ENCODE measurements at regions not wholly inside any gene's neighbourhood (a gene's known extent, or its start where the extent isn't known, plus 50 kb on each side); places are given as distances from the start of the nearest gene placed in this dataset.
"Not testable (repeated sequence)": the region's sequence is repeated elsewhere in the genome, so short reads cannot be mapped to it uniquely, and the experiment has no call there.

- no peak for DNase-seq
These were observed 54.4 kb upstream of the JAK1 start for GRCh38 chr1:65020774-65021173.

DNA sequence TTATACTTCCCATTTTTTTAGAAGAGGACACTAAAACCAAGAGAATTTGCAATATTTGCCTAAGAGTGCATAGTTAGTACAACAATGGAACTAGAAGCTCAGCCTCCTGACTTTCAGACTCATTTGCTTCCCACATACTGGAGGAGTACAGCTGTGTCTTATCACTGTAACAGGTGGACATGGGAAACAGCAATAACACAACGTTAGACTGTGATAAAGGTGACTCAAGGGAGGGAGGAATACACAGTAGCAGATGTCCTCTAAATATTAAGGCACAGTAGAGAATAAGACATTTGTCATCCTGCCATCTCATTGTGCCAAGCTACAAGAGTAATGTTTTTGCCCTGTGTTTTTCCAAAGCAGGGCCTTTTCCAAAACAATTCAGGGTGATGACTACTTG lies 55.4 kb upstream of the JAK1 start:
- no peak for DNase-seq

GRCh38 chr1:65022216-65022615 lies 55.9 kb upstream of the JAK1 start:
- no peak for DNase-seq

DNA sequence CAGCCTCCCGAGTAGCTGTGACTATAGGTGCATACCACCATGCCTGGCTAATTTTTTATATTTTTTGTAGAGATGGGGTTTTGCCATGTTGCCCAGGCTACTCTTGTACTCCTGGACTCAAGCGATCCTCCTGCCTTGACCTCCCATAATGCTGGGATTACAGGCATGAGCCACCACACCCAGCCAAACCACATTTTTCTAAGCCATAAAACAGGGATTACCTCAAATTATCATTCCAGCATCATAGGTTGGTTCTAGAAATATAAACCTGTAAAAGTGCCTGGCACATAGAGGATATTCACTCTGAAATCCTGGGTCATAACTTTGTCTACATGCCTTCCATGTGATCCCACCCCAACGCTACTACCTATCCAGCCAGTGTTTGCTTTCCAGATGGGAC lies 59.4 kb upstream of the JAK1 start:
- DNase-seq = no peak

DNA sequence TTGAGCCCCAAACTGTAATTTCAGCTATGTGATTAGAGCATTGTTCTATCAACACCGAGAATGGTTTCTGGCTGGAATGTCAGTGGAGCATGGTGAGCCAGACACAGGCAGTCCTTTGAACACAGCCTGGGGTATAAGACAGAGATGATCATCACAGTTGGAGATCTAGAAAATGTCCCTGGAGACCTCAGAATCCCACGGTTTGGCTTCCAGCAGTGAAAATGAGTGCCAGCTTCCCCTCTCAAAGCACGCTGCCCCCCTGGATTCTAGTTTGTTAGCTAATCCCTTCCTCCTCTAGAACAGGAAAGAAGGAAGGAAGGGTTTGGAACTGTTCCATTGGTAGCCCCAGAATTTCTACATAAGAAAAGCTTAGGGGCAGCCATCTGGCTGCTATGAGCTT lies 59.9 kb upstream of the JAK1 start:
- no peak for DNase-seq

DNA sequence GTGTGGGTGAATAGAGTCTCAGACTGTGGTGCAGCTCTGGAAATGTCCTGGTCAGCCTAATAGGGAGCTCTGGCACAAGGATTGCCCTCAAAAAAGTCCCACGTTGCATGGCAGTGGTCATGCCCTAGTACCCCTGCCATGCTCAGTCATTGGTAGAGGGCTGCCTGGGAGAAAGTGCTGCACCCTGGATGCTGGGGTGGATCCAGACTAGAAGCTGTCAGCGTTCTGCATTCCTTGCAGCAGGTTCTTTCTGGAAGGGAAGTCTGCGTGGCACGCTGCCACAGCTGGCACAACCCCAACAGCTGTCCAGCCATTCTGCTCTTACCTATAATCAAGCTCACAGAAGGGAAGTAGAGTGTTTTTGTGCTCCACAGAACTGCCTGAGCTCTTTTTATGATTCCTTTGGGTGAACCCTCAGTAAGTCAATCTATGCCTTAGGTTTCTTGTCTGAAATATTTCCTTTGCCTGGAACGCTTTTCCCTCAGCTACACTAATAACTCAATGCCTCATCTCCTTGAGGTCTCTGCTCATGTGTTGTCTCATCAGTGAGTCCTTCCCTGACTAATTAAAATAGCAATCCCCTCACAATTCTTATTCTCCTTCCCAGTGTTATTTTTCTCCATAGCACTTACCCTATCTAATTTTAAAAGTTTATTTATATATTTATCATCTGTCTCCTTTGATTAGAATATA lies 61.5 kb upstream of the JAK1 start:
- no peak for DNase-seq

- DNase-seq = not testable (repeated sequence)
These were observed 63.1 kb upstream of the JAK1 start for GRCh38 chr1:65029434-65029833.

GRCh38 chr1:65034879-65035278 lies 68.5 kb upstream of the JAK1 start:
- DNase-seq = not testable (repeated sequence)

DNA sequence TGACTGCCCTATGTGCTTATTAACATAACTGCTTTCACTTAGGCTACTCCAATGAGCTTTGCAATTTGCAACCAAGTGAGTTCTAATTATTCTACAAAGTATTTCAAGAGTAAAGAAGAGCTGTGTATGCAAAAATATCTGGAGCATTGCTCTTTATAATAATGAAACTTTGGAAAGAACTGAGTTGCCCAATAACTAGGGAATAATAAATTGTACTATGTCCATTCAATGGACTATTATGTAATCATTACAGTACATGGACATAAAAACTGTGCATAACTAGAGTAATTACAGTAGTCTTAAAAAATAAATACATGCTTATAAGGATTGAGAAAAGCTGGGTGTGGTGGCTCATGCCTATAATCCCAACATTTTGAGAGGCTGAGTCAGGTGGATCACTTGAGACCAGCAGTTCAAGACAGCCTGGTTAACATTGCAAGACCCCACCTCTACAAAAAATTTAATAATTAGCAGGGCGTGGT lies 70.3 kb upstream of the JAK1 start:
- DNase-seq = no peak

DNA sequence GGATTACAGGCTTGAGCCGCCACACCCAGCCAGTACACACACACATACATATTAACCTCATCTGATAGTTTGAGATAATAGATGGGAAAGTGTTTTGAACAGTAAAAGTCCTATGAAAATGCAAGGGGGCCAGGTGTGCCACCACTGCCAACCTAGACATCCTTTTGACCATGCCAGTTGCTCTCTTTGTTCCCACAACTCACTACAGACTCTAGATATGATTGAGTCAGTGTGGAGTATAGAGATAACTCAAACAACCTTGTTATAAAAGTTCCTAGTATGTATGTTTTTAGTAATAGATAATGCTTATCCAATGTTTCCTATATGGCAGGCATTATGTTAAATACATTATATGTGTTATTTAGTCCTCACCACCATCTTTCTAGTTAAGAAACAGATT lies 72.7 kb upstream of the JAK1 start:
- DNase-seq = no peak

GRCh38 chr1:65039508-65039907 lies 73.2 kb upstream of the JAK1 start:
- no peak for DNase-seq

GRCh38 chr1:65042467-65042866 lies 76.1 kb upstream of the JAK1 start:
- no peak for DNase-seq

- DNase-seq = no peak
These were observed 78.1 kb upstream of the JAK1 start for GRCh38 chr1:65044411-65044810.

GRCh38 chr1:65045022-65045817 lies 78.9 kb upstream of the JAK1 start:
- DNase-seq = no peak

DNA sequence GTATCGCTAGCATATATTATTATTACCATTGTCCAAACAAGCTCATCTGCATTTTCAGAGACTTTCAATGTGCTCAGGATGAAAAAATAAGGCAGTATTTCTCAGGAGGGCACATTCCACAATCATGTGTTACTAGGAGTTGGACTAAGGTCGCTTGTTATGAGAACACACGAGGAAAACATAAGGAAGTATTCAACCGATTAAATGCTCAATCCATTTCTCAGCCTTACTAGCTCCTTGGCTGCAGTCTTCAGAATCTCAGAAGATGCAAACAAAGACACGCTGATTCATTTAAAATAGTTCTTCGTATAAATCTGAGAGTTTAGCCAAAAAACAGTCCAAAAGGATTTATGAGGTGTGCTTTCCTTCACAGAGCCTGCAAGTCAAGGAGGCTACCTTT lies 82.0 kb upstream of the JAK1 start:
- no peak for DNase-seq

GRCh38 chr1:65049941-65050713 lies 83.8 kb upstream of the JAK1 start:
- no peak for DNase-seq

- no peak for DNase-seq
These were observed 84.4 kb upstream of the JAK1 start for GRCh38 chr1:65050735-65051134.

GRCh38 chr1:65054481-65054880 lies 88.1 kb upstream of the JAK1 start:
- DNase-seq = no peak

GRCh38 chr1:65055747-65056146 lies 89.4 kb upstream of the JAK1 start:
- DNase-seq = no peak

GRCh38 chr1:65056234-65056633 lies 89.9 kb upstream of the JAK1 start:
- DNase-seq = no peak

GRCh38 chr1:65056866-65057265 lies 90.5 kb upstream of the JAK1 start:
- DNase-seq = no peak

DNA sequence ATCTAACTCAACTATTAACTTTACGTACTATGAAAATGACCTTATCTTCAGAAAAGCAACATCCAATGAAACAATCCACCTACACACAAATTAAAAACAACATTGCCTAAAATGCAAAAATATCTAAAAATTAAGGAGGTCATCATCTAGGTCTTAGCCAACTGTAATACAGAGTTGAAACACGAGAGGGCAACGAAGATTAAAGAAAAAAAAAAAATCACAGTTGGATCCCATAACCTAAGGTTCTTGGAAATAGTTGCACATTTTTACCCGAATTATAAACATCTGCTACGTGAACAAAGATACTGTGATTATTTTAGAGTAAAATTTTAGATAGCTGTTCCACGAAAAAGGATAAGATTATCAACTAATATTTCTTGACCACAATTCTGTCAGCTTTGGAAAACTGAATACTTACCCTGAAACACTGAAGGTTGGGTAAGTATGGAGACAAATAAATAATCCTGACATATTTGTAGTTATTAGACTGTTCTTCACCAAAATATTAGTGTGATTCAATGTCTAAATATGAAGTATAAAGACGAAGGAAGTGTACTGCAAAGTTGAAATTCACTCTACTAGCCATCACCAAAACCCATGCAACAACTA lies 88.0 kb upstream of the AK4 start:
- DNase-seq = no peak

DNA sequence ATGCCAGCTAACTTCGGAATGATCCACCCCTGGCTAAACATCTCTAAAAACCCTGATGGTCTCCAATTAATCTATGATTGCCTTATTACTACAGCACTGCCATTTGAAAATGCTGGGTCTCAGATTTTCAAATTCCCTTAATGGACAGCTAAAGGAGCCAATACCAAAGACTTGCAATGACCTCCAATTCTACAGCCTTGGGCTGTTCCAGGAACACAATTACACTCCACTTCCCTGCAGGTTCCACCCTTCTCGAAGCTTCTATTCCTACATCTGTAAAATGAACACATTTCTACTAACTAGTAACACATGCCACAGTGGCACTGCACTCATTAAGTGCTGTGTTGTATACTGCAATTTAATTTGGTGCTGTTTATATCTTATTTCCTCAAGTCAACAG lies 85.7 kb upstream of the AK4 start:
- no peak for DNase-seq

Data from CD4-positive, alpha-beta T cell treated with Interleukin-15 for 1 hour (primary cell).